A549 (cell line): ENCODE measurements at regions not wholly inside any gene's neighbourhood (a gene's known extent, or its start where the extent isn't known, plus 50 kb on each side); places are given as distances from the start of the nearest gene placed in this dataset.
A peak's percentile ranks its signal among the peaks of the same experiment; 100 is the strongest.
"Not testable (repeated sequence)": the region's sequence is repeated elsewhere in the genome, so short reads cannot be mapped to it uniquely, and the experiment has no call there.

Source experiments
- ATAC-seq, 2 experiments: fragments of 200-7000 bp in 1 of 2; fragments of >200 bp in 1 of 2; cut with Nextera tagmentation in 1 of 2; cut with Tn5 transposase in 1 of 2; 3 replicates each; pipeline versions ENCODE4 v1.8.0 to v1.9.1; 2018 to 2020; ENCODE audit warnings: mild to moderate bottlenecking in 1 of 2, moderate library complexity in 1 of 2
- CTCF ChIA-PET: fragments of 300-600 bp; sonication (Branson Sonifier 250); formaldehyde crosslinking; extraction: SDS; loops from one replicate; lab custom pipeline; 2021; ENCODE audit warnings: antibody characterized with exemption, inconsistent platforms; lab: Yijun Ruan, JAX
- POLR2A ChIA-PET: fragments of 350-600 bp; formaldehyde crosslinking; extraction: SDS; loops from one replicate; lab custom pipeline; 2021; ENCODE audit warnings: antibody characterized with exemption, inconsistent platforms; lab: Yijun Ruan, JAX
- DNase-seq, 2 experiments: peaks; one replicate each; pipeline versions ENCODE4 v3.0.0 to v3.0.0-alpha.2; 2011 to 2016; ENCODE audit warnings: low read depth in 1 of 2, low spot score in 1 of 2
- FAIRE-seq: peaks from 2 replicates; lab custom pipeline; 2011; peaks lifted over from hg19 to GRCh38; lab: Jason Lieb, UNC
- H3K27ac ChIP-seq, 2 experiments: fragments of >200 bp; sonication (Bioruptor Twin); formaldehyde crosslinking; 3 replicates each; pipeline ENCODE4 v1.5.1; 2016 to 2017
- H3K4me1 ChIP-seq: fragments of >200 bp; sonication (Bioruptor Twin); formaldehyde crosslinking; 3 replicates; pipeline ENCODE4 v1.6.1; 2016
- H3K4me2 ChIP-seq: fragments of >200 bp; sonication (Bioruptor Twin); formaldehyde crosslinking; 3 replicates; pipeline ENCODE4 v1.6.1; 2016
- H3K4me3 ChIP-seq: fragments of >200 bp; sonication (Bioruptor Twin); formaldehyde crosslinking; 3 replicates; pipeline ENCODE4 v1.5.1; 2016
- H3K9me3 ChIP-seq: fragments of >200 bp; sonication (Bioruptor Twin); formaldehyde crosslinking; 3 replicates; pipeline ENCODE4 v1.6.1; 2016
- ATOH8 ChIP-seq: fragments of 250-450 bp; sonication (Bioruptor Pico); IDR thresholded peaks from 2 replicates; pipeline ENCODE4 v1.5.0; 2020; ENCODE audit warnings: low read depth, mild to moderate bottlenecking, moderate library complexity
- BCL3 ChIP-seq: fragments of >200 bp; sonication (Bioruptor Twin); formaldehyde crosslinking; IDR thresholded peaks from 3 replicates; pipeline ENCODE4 v1.6.1; 2016
- CBX2 ChIP-seq: fragments of 200-600 bp; sonication (generic); IDR thresholded peaks from 2 replicates; pipeline ENCODE4 v1.6.1; 2016; ENCODE audit warnings: low read depth, mild to moderate bottlenecking, borderline replicate concordance
- CHD2 ChIP-seq: fragments of 150-350 bp; IDR thresholded peaks from 2 replicates; pipeline ENCODE4 v1.6.1; 2014; ENCODE audit warnings: low read length; ENCODE audit not compliant: partially characterized antibody
- EHF ChIP-seq: fragments of 250-450 bp; sonication (Bioruptor Pico); IDR thresholded peaks from 2 replicates; pipeline ENCODE4 v1.5.0; 2020; ENCODE audit warnings: mild to moderate bottlenecking
- FOSL2 ChIP-seq, 2 experiments: fragments of 450-650 bp in 1 of 2; fragments of >200 bp in 1 of 2; sonication (Bioruptor Twin) in 1 of 2; formaldehyde crosslinking; IDR thresholded peaks; 2 replicates each; pipeline versions ENCODE4 v1.5.0 to v1.6.1; 2016 to 2020; ENCODE audit warnings: mild to moderate bottlenecking in 1 of 2, moderate library complexity in 1 of 2
- HOXB13 ChIP-seq: fragments of 250-450 bp; sonication (Bioruptor Pico); IDR thresholded peaks from 2 replicates; pipeline ENCODE4 v1.5.0; 2020; ENCODE audit warnings: low read depth, mild to moderate bottlenecking, moderate library complexity
- JUNB ChIP-seq: fragments of >200 bp; sonication (Bioruptor Twin); formaldehyde crosslinking; IDR thresholded peaks from 2 replicates; pipeline ENCODE4 v1.6.1; 2016
- KDM5A ChIP-seq: fragments of 200-600 bp; sonication (generic); IDR thresholded peaks from 2 replicates; pipeline ENCODE4 v1.6.1; 2016; ENCODE audit warnings: antibody characterized with exemption, mild to moderate bottlenecking
- MAFK ChIP-seq: fragments of 450-650 bp; IDR thresholded peaks from 2 replicates; pipeline ENCODE4 v1.6.1; 2014; ENCODE audit not compliant: partially characterized antibody
- MAZ ChIP-seq: fragments of 150-350 bp; IDR thresholded peaks from 2 replicates; pipeline ENCODE4 v1.6.1; 2014; ENCODE audit warnings: antibody characterized with exemption, low read depth, low read length, borderline replicate concordance
- MYC ChIP-seq: IDR thresholded peaks from 2 replicates; pipeline ENCODE4 v1.6.1; 2012; ENCODE audit warnings: mild to moderate bottlenecking, inconsistent platforms, low read length, improper control_type of control experiment, borderline replicate concordance
- NFE2L2 ChIP-seq: fragments of 150-350 bp; conservative IDR thresholded peaks from 2 replicates; pipeline ENCODE4 v1.6.1; 2014; ENCODE audit warnings: low read length
- PHF8 ChIP-seq: fragments of 200-600 bp; sonication (generic); IDR thresholded peaks from 2 replicates; pipeline ENCODE4 v1.6.1; 2016; ENCODE audit warnings: low read depth, mild to moderate bottlenecking, antibody characterized with exemption, moderate library complexity, borderline replicate concordance
- POLR2AphosphoS2 ChIP-seq: conservative IDR thresholded peaks from 2 replicates; pipeline ENCODE4 v1.6.1; 2012; ENCODE audit warnings: low read length, improper control_type of control experiment, inconsistent platforms
- SREBF2 ChIP-seq: fragments of 450-650 bp; IDR thresholded peaks from 2 replicates; pipeline ENCODE4 v1.6.1; 2014; ENCODE audit warnings: mild to moderate bottlenecking, moderate library complexity
- TP53 ChIP-seq: fragments of 250-450 bp; sonication (Bioruptor Pico); IDR thresholded peaks from 2 replicates; pipeline ENCODE4 v1.5.0; 2021; ENCODE audit warnings: mild to moderate bottlenecking, moderate library complexity
- ZFP36 ChIP-seq: fragments of 450-650 bp; IDR thresholded peaks from 2 replicates; pipeline ENCODE4 v1.6.1; 2014; ENCODE audit warnings: borderline replicate concordance; ENCODE audit not compliant: partially characterized antibody
- WGBS: methylation state at CpG from one replicate; pipeline ENCODE4 v1.1.6; 2017; ENCODE audit errors: missing lambda C conversion rate; 5-methylcytosine and 5-hydroxymethylcytosine counted together
- TF ChIP-seq, protein P1 (sequence below): IDR thresholded peaks from 2 replicates; pipeline ENCODE4 v1.6.1; 2012

DNA sequence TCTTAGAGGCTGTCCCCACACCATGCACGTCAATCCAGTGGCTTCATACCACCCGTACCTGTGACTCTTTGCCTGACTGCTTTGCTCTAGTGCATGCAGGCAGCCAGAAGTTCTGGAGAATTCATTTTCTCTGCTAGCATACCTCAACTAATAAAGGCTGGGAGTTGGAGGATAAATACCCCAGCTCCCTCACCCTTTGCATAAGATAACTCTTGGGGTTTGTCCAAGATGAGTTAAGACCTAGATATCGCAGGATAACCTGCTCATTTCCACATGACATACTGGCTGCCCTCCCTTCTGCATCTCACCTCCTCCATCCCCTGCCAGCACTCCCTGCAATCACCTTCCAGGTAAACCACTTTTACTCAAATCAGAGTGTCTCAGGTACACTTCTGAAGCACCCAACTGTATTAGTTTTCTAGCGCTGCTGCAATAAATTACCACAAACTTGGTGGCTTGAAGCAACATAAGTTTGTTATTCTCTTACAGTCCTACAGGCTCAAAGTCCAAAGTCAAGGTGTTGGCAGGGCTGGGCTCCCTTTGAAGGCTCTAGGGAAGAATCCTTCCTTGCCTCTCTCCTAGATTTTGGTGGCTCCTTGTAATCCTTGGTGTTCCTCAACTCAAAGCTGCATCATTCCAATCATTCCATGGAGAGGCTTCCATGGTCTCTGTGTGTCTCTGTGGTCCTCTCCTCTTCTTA lies 146.8 kb downstream of the CRLF3 start:
- no peak for TF ChIP-seq EHF (CRISPR knock-in tag)
- TF ChIP-seq, protein P1, sequence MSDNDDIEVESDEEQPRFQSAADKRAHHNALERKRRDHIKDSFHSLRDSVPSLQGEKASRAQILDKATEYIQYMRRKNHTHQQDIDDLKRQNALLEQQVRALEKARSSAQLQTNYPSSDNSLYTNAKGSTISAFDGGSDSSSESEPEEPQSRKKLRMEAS = no peak
- TF ChIP-seq SREBF2 = no peak
- no peak for TF ChIP-seq PHF8
- no peak for TF ChIP-seq HOXB13 (CRISPR knock-in tag)
- TF ChIP-seq TP53 = no peak
- no peak for TF ChIP-seq KDM5A
- no peak for TF ChIP-seq FOSL2 (IDR thresholded peaks at IDR 0.05)
- TF ChIP-seq FOSL2 (CRISPR knock-in tag; IDR thresholded peaks at IDR 0.05) = no peak
- TF ChIP-seq MAFK = no peak
- no peak for TF ChIP-seq MYC
- no peak for TF ChIP-seq MAZ
- no peak for TF ChIP-seq POLR2AphosphoS2
- no peak for TF ChIP-seq BCL3
- no peak for TF ChIP-seq CBX2
- TF ChIP-seq CHD2 = no peak
- TF ChIP-seq ATOH8 (CRISPR knock-in tag) = no peak
- TF ChIP-seq NFE2L2 = no peak
- TF ChIP-seq JUNB = no peak
- no peak for DNase-seq
- 31% methylated on average over 4 of the region's 4 CpGs for WGBS
- Histone ChIP-seq H3K4me3 (no peak overlapping the region), H3K9me3 (peaks cover 17% of the 10 kb centered on the region), H3K4me2 (no peak overlapping the region), H3K27ac (no peak overlapping the region), H3K4me1 (no peaks in the 10 kb centered on the region)
- ATAC-seq = no peak
- CTCF ChIA-PET = interaction anchor here (1.2 kb wide), 1 partner anchor 13 kb away, joined by 4 read pairs; no protein-coding TSS in a partner anchor
- POLR2A ChIA-PET = no interaction called here
- FAIRE-seq = no peak

DNA sequence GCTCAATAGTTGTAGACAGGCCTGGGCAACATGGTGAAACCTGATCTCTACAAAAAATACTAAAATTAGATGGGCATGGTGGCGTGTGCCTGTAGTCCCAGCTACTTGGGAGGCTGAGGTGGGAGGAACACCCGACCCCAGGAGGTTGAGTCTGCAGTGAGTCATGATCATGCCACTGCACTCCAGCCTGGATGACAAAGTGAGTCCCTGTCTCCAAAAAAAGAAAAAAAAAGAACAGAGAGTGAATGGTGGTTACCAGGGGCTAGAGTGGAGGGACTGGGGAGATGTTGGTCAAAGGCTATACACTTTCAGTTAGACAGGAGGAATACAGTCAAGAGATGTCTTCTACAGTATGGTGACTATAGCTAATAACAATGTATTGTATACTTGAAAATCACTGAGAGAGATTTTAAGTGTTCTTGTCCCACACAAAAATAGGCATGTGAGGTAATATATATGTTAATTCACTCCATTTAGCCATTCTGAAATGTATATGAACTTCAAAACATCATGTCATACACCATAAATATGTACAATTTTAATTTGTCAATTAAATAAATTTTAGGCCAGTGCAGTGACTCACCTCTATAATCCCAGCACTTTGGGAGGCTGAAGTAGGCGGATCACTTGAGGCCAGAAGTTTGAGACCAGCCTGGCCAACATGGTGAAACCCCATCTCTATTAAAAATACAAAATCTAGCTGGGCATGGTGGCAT lies 148.6 kb downstream of the CRLF3 start:
- DNase-seq, FAIRE-seq, ATAC-seq, H3K4me1 ChIP-seq, H3K27ac ChIP-seq, H3K4me2 ChIP-seq, POLR2A ChIA-PET, H3K4me3 ChIP-seq: not testable (repeated sequence)
- WGBS = 56% methylated on average over 3 of the region's 3 CpGs
- H3K9me3 ChIP-seq = peaks cover 17% of the 10 kb centered on the region
- CTCF ChIA-PET = interaction anchor here (1.4 kb wide), 1 partner anchor 22 kb away, joined by 6 read pairs; no protein-coding TSS in a partner anchor

- ATAC-seq = 0 out of 6 replicates have a peak, but pooled peaks of 1 of the 2 experiments have one; percentile 19
- H3K4me3 ChIP-seq, CTCF ChIA-PET, H3K9me3 ChIP-seq, POLR2A ChIA-PET, FAIRE-seq, H3K4me2 ChIP-seq, DNase-seq, H3K4me1 ChIP-seq: not testable (repeated sequence)
- peak; percentile 93 for TF ChIP-seq ZFP36
- WGBS = 85% methylated on average over 9 of the region's 9 CpGs
- H3K27ac ChIP-seq = peak overlapping the region in 1 of 2 experiments; percentile 21; a peak in 1 of 6 replicates
Measured at GRCh38 chr17:30669217-30669649, 155.3 kb downstream of the CRLF3 start.

DNA sequence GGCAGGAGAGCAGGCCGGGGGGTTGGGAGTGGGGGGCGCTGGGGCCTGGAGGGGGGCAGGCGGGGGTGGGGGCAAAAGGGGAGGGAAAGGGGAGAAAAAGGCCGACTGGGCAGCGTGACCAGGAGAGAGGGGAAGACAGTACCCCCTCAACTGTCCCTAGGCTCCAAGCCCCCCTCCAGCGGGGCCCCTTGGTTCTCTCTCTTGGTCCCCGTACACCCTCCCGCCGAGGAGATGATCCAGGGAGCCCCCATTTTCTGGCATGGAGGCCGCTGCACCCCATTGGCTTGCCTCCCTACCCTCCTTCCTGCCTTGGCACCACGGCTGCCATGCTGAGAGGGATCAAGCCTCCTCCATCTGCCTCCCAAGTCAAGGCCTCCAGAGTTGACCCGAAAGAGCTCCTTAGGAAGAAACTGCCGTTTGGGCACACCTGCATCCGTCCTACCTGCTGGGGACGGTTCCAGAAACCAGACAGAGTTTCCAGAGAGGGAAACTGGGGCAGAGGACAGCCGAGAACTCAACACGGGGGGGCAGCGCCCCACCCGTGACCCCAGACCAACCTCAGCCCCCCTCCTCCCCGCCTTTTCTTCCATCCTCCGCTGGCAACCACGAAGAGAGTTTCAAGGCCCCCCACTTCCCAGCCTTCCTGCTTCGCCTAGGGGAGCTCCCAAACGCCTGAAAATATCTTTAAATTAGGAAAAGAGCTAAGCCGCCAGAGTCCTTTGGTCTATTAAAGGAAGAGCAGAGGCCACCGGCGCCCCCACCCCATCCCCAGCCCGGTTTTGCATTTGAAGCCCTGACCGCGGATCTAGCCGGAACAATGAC lies 155.9 kb downstream of the CRLF3 start:
- Histone ChIP-seq H3K27ac (peak overlapping the region; percentile 90 to 91; a peak in 5 of 6 replicates), H3K4me3 (0 out of 3 replicates have a peak overlapping the region, but pooled peaks have one; percentile 59), H3K4me2 (peak overlapping the region; percentile 92; the same call in 2 of the 3 replicates)
- 78% methylated on average over 9 of the region's 31 CpGs for WGBS
- H3K4me1 ChIP-seq, H3K9me3 ChIP-seq, FAIRE-seq, DNase-seq, POLR2A ChIA-PET, CTCF ChIA-PET: not testable (repeated sequence)
- peak; percentile 22 to 39 for ATAC-seq
